HUDEP-2 (cell line): ENCODE measurements at regions not wholly inside any gene's neighbourhood (a gene's known extent, or its start where the extent isn't known, plus 50 kb on each side); places are given as distances from the start of the nearest gene placed in this dataset.

Experiments
- DNase-seq, 76 experiments: peaks; one replicate each; lab custom pipeline; 2025; ENCODE audit not compliant: unreplicated experiment in 76 of 76; lab: John Stamatoyannopoulos, UW

DNA sequence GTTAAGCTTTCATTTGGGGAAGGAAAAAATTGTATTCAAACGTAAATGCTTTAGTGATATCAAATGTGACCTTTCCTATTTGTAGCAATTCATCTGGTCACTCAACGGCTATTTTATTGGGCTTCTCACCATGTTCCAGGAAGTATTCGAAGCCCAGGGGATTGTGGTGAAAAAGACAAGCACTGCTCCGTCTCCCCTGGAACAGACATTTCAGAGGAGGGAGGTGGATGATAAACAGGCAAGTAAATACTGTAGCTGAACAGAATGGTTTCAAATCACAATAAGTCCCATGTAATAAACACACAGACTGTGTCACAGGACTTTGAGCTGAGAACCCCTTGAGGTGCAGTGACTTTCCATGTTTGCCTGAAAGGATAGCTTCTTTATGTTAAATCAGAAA, 464.7 kb upstream of the HNRNPA3 start:
- DNase-seq = no peak

DNA sequence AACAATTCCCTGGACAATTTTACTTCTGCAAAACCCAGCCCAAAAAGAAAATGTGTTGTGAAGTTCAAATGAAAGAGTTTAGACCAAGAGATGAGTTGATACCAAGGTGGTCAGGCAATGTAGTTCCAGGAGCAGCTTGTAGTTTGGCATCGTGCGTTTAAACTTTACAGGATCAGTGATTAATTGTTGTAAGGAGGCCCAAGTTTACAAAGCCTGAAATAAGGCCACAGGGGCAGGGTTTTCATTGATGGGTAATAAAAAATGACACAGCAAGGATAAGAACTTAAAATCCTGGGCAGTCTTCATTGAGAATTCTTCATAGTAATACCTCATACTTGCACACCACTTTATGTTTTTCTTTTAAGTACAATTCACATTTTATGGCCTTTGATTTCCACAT, 463.9 kb upstream of the HNRNPA3 start:
- no peak for DNase-seq

DNA sequence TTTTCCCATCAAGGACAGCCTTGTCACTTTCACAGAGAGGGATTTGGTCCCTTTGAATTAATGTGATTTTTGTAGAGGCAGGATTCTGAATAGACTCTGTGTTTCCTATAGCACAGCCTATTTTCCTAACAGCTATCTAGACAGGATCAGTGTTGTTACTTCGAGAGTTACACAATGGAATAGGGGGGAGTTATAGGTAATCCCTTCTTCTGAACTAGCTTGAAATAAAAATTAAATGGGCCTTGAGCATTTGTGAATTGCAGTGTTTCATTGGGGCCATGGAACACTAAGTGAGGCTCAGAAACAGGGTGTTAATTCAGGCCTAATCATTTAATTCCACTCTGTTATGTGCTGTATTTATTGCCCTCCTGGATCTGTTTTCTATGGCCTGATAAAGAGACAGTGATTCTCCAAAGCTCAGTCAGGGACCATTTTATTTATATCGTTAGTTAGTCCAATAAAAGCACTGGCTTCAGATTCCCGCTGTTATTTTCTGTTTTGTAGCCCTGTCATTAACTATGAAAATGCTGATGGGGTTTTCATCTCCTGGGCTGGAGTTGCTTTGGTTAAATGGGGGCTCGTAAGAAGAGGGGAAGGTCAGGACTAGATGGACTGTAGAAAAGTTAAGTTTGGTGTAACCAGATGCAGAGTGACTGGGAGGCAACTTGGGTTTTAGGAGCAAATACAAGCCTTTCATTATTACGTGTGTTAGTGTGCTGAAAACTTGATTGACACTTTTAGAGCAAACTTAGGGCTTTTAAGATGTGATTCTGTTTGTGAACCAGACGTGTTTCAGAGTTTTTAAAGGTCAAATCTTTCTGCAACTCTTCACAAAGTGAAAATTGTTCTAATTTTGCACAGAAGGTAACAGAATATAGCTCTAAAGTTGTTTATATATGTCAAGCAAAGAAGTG, 461.0 kb upstream of the HNRNPA3 start:
- no peak for DNase-seq

DNA sequence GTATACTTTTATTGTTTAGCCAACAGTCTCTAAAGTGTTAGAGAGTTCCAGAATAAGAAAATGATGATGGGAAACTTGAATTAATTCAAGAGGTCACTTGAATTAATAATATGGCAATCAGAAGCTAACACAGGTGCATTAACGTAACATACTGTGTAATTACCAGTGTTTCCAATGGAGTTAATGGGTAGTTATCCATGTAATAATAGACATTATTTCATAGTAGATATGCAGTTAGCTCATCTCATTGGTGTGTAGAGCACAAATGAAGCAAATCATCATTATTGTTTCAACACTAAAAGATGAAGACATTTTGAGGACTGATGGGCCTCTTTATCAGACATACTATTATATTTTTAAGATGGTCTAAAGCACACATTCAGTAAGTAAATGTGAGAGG, 460.3 kb upstream of the HNRNPA3 start:
- no peak for DNase-seq

DNA sequence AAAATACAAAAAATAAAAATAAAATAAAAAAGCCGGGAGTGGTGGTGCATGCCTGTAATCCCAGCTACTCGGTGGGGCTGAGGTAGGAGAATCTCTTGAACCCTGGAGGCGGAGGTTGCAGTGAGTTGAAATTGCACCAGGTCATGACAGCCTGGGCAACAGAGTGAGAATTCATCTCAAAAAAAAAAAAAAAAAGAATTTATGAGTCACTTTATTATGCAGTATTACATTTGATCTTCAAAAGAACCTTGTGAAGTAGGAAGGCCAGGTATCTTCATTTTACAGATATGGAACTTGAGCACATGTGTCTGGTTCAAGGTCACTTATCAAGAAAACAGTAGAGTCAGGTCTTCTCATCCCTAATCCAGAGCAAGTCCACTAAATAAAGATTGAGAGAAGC, 459.4 kb upstream of the HNRNPA3 start:
- no peak for DNase-seq

DNA sequence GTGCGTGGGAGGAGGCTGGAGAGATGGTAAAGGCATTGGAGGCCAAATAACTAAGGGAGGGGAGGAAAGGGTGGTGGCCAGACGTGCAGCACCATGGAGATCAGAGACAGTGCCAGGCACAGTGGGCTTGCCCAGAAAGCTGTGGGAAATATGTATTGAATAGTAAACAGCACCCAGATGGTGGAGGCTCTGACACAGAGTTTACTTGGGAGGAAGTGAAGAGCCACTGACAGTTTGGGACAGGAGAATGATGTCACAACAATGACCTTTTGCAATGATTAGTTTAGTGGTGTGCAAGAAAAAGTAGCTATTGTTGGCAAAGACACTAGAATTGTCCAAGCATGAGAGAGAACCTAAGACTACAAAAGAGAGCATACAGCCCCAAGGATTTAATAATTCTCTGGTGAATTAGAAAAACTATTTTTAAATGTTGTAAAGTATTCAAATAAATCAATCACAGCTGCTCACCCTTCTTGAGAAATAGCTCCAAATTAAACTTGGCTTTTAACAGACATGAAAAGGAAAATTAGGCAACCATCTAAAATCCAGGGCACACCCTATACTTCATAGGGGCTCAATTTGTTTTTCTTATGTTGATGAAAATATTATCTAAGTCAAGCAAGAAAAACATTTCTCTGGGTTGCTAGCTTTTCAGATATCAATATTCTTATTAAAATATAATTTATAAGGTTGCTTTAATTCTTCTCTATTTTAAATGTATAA, 458.7 kb upstream of the HNRNPA3 start:
- DNase-seq = no peak

DNA sequence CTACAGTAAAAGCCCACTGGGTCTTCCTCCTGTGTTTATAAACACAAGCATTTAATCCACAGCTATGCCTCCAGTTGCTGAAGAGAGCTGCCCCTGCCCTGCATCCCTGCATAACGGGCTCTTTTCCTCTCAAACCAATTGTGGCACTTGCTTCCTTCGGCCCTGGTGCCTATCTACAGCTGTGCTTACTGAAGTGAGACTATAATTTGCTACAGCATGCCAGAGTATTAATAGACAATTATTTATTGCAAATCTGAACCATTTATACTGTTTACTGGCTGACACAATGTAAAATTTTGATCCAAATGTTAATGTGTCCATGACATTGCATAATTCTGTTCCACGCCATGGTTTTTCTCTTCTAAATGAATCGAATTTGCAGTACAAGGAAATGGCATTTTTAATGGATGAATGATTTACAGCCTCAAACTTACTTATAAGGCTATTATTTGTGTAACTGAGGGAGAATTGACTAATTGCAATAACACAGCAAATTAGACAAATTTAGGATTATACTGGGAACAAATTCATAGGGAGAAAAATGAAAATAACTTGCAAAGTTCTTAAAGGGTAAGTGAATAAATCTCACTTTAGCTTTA, 457.0 kb upstream of the HNRNPA3 start:
- no peak for DNase-seq

DNA sequence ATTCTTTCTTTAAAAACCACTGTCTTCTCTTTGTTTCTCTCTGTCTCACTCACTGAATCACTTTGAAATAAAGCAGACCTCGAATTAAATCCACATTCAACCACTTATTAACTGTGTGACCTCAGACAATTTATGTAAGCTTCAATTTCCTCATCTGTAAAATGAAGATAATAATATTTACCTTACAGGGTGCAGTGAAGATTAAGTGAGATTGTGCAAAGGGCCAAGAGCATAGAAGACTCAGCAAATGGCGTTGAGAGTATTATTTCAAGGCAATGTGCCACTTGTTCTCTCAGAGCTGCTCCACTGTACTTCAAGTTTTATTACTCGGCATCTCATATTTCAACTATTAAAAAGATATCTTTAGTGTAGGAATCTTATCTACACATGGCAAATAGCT, 454.2 kb upstream of the HNRNPA3 start:
- DNase-seq = no peak

DNA sequence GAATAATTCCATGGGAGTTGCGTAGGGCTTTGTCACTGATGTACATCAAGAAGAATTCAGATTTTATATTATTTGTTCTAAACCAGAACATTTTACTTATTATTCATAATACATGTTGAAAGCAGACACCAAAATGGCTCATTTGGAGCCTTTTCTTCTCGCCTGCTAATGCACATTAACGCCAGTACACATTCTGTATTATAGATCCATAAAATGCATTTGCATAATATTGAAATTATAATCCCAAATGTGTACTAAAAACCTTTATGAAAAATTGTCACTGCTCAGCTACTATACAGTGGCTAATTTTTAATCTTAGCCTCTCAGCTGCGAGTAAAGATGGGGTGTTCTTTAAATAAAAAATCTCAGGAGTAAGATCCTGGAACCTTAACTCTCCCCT, 452.2 kb upstream of the HNRNPA3 start:
- no peak for DNase-seq

DNA sequence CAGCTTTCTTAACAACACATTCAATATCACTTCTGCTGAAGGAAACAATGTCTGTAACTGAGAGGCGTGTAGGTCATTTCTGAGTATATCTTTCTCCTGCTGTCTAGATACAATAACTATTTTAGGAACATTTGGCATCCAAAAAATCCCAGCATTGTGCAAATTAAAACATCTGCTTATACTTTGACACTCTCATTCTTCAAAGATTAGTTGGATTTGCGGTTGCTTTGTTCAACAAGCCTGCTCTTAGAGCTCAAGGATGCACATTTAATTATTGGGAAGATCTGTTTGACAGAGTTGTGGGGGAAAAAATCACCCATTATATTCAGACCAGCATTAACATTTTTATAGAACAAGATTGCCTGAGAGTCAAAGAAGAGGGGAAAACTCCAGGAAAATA, 449.5 kb upstream of the HNRNPA3 start:
- DNase-seq = no peak

DNA sequence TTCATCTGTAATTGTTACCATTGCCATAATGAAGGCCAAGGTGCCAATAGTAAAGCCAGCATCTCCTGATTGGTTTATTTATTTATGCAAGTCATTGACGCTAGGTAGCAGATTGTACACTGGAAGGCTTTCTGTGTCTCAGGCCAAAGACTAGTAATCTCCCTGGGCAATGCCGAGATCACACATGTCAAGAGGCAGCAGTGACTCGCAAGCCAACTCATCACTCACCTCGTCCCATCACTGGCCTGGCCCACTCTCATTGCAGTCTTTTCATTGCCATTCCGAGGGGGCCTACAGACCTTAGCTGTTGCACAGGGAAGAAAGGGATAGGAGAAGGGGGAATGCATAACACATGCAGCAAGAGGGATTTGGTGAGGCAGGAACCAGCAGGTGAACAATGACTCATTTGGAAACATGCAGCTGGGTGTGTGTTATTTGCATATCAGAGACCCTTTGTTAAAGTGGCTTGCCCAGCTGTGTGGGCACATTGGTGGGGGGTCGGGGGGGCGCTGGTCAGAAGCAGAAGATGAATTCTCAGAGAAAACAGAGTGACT, 448.7 kb upstream of the HNRNPA3 start:
- no peak for DNase-seq

DNA sequence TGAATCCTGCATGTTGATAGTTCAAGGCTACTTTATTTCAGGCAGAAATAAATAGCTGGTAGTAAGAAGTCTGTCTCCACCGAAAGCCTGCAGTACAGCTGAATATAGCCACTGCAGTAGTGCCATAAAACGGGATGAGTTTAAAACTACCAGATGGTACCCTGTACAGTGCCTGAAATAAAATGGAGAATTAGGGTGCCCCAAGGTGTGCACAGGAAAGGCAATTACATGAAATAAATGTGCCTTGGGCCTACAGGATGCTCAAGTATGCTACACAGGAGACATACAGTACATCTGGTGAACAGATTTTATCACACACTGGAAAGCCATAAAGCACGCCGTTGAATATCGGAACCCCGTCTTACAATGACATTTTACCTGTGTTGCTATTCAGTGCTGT, 447.7 kb upstream of the HNRNPA3 start:
- no peak for DNase-seq

DNA sequence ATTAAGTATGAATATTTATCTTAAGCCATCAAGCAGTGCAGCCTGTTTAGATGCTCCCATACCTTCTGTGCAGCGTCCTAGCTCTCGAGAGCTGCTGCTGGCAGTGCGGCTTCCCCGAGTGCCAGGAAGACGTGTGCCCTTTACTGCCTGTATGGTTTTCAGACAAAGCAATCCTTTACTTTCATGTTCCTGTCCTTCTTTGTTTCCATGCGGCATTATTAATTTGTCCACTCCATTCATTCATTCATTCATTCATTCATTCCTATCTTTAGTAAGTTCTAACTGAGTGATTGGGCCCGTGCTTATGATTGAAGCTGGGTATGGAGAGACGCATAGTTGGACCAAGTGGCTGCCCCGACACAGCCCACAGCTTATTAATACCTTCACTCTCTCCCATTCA, 446.6 kb upstream of the HNRNPA3 start:
- no peak for DNase-seq

DNA sequence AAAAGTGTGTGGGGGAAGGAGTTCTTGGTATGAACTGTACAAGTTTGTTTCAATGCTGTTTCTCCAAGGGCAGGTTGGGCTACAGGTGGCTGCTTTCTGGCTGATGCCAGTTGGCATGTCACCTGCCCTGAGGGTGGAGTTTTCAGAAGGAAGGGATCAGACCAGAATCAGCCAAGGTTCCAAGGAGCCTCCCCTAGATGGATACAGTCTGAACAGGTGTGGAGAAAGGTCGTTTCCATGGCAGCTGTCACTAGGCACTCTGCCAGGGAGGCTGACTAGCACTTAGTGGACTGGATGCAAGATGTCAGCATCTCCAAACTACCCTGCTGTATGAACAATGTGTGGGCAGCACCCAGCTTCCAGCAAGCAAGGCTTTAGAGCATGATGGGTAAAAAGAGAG, 444.4 kb upstream of the HNRNPA3 start:
- DNase-seq = no peak

DNA sequence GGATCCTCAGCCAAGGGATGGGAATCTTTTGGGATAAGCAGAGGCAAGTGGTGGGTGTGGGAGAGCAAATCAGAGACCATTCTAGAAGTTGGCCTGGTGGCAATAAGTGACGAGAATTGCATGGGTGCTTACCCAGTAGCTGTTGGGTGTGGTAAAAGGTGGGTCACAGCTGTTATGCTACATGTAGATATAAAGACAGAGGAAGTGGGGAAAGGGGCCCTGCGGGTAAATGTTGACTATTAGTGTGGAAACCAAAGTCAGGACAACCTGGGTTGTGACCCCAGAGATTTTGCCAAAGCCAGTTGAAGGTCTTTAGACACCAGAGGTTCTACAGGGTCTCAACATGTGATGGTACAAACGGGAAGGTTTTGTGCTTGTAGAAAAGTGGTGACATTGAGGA, 443.6 kb upstream of the HNRNPA3 start:
- DNase-seq = no peak

DNA sequence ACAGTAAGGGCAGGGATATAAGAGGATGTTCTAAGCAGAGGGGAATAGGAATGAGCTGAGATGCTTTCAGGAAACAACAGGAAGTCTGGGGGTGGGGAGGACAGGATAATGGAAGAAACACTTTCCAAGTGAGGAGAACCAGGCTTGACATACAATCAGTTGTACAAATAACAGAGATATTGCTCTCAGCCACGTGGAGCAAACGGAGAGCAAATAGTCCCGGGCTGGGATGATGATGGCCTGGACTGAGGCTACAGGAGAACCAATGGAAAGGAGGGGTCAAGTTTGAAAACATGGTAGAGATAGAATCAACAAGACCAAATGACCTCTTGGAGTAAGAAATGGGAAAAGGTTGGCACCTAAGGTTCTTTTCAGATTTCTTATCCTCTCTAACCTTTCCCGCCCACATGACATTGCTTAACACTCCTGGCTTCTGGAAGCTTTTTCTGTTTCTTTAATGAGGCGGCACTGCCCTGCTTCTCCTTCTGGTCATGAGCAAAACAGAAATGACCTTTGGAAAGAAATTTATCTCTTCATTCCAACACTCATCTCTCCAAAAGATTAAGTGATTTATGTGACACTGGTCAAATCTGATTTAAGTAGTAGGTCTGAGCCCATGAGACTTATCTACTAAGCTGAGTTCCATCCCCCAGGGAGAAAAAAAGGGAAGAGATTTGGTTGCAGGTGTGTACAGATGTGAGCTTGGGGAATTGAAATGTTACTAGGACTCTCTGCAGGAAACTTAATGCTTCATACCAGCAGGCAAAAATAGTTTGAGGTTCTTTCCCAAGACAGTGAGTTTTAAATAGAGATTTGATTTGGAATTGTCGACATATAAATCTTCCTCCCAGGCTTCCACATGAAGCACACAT, 442.9 kb upstream of the HNRNPA3 start:
- no peak for DNase-seq

DNA sequence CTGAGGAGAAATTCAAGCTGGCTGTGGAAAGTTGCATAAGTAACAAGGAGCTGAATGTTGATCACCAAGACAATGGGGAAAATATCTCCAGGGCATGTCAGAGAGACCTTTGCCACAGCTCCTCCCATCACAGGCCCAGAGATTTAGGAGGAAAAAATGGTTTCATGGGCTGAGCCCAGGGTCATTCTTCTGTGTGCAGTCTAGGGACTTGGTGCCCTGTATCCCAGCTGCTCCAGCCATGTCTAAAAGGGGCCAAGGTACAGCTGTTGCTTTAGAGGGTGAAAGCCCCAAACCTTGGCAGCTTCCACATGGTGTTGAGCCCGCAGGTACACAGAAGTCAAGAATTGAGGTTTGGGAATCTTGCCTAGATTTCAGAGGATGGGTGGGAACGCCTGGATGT, 439.8 kb upstream of the HNRNPA3 start:
- DNase-seq = no peak

DNA sequence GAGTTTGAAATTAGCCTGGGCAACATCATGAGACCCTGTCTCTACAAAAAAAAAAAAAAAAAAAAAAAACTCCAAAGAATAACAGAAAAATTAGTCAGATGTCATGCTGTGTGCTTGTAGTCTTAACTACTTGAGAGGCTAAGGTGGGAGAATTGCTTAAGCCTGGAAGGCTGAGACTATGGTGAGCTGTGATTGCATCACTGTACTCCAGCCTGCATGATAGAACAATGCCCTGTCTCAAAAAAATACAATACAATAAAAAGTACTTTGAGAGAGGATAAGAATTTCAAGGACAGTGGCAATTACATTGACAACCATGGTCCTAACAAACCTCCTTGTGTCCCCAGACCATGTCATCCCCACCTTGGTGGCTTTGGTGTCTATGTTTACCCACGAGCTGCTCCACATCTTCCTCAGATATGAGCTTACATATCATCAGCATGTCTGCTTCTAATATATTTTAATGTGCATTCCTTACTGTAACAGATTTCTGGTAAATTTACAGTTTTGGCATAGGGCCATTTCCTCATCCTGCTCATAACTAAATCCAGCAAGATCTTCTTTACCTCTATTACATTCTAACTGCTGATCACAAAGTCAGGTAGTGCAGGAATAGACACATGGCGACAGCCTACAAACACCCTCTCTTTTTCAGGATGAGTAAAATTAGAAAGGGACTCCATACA, 437.7 kb upstream of the HNRNPA3 start:
- DNase-seq = no peak

DNA sequence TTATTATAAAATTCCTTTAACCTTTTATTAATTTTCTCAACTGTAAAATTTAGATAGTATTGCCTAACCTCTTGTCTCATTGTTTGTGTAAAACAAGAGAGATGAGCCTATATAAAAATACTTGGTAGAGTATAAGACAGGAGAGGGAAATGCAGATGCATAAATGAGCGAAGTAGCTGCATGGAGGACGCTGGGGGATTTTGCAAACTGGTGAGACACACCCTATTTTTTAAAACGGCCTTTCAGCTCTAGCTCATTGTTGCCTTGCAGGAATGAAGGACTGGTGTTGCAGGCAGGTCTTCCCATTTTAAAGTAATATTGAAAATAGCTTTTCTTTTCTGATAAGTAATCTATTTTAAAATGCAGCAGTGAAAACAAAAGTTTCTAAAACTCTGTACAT, 435.3 kb upstream of the HNRNPA3 start:
- DNase-seq = no peak

DNA sequence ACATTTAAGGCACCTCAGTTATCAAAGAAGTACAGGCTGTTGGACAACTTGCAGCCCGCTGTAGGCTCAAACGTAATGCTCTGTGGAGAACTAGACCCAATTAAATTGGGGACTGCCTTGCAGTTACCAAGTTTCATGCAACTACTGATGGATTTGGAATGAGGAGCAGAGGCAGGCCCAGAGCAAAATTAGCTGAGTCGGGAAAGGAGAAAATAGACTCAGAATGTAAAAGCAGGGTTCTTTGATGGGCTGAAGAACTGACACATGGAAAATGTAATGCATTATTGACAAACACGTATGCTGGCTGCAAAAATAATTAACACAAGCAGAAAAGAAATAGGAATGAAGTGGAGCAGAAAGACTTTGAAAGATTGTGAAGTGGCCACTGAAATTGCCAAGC, 432.7 kb upstream of the HNRNPA3 start:
- no peak for DNase-seq
